Lung (tissue), 11 donors: ENCODE measurements at regions not wholly inside any gene's neighbourhood (a gene's known extent, or its start where the extent isn't known, plus 50 kb on each side); places are given as distances from the start of the nearest gene placed in this dataset.

Experiments
- ATAC-seq: fragments of 200-7000 bp; cut with Tn5 transposase; one replicate; pipeline ENCODE4 v1.9.1; 2020; ENCODE audit warnings: moderate number of reproducible peaks; ENCODE audit not compliant: insufficient read depth, low FRiP score
- DNase-seq, 3 donors: peaks; one replicate each; pipeline ENCODE4 v3.0.0-alpha.2; 2013 to 2017
- H3K27ac ChIP-seq, 2 donors: one replicate each; pipeline ENCODE4 v1.5.1; 2013; ENCODE audit warnings: mild to moderate bottlenecking in 2 of 2, moderate library complexity in 2 of 2, control low read depth in 1 of 2, inconsistent platforms in 1 of 2, low read depth in 1 of 2, low read length in 1 of 2
- H3K27me3 ChIP-seq, 3 donors: one replicate each; pipeline ENCODE4 v1.5.1; 2013; ENCODE audit warnings: low read length in 2 of 3; ENCODE audit not compliant: control insufficient read depth in 3 of 3, insufficient read depth in 3 of 3
- H3K36me3 ChIP-seq, 4 donors: one replicate each; pipeline ENCODE4 v1.5.1; 2013; ENCODE audit warnings: low read length in 4 of 4, mild to moderate bottlenecking in 1 of 4, moderate library complexity in 1 of 4; ENCODE audit not compliant: control insufficient read depth in 4 of 4, insufficient read depth in 4 of 4
- H3K4me1 ChIP-seq, 5 donors: one replicate each; pipeline ENCODE4 v1.5.1; 2013; ENCODE audit warnings: low read length in 5 of 5, mild to moderate bottlenecking in 2 of 5, moderate library complexity in 1 of 5; ENCODE audit not compliant: control insufficient read depth in 5 of 5, insufficient read depth in 5 of 5
- H3K4me3 ChIP-seq: one replicate; pipeline ENCODE4 v1.5.1; 2013; ENCODE audit warnings: mild to moderate bottlenecking, control low read depth, moderate library complexity
- H3K9ac ChIP-seq, 2 donors: one replicate each; pipeline ENCODE4 v1.5.1; 2013; ENCODE audit warnings: low read length in 2 of 2, control low read depth in 1 of 2; ENCODE audit not compliant: insufficient read depth in 1 of 2
- H3K9me3 ChIP-seq, 4 donors: one replicate each; pipeline ENCODE4 v1.5.1; 2013; ENCODE audit warnings: low read length in 3 of 4, mild to moderate bottlenecking in 1 of 4, moderate library complexity in 1 of 4; ENCODE audit not compliant: control insufficient read depth in 4 of 4, insufficient read depth in 3 of 4
- CTCF ChIP-seq: IDR thresholded peaks from 2 replicates; pipeline ENCODE4 v1.5.1; 2012; ENCODE audit warnings: mild to moderate bottlenecking; ENCODE audit errors: control extremely low read depth, extremely low read depth
- WGBS, 2 donors: extraction: QIAGEN DNeasy Blood & Tissue Kit; methylation state at CpG; one replicate each; pipeline ENCODE4 v1.1.7; 2013; 5-methylcytosine and 5-hydroxymethylcytosine counted together
- donor health status: control.
- donor health status: control.
- donor health status: Bipolar disorder and iron deficiency.
- donor health status: healthy.
- donor health status: DM: yes; HTN: yes; CAD: no.

- DNase-seq, result no peak
- H3K27me3 ChIP-seq, result no peaks in the 10 kb centered on the region
- no peak overlapping the region for H3K4me3 ChIP-seq
- H3K9ac ChIP-seq, result no peak overlapping the region
- H3K4me1 ChIP-seq, result no peaks in the 10 kb centered on the region
- ATAC-seq, result no peak
- no peaks in the 10 kb centered on the region for H3K36me3 ChIP-seq
- 75 to 76% methylated on average over 3 of the region's 3 CpGs for WGBS, 2 donors
- no peaks in the 10 kb centered on the region for H3K9me3 ChIP-seq
- no peak overlapping the region for H3K27ac ChIP-seq
- no peak for TF ChIP-seq CTCF
Measured at GRCh38 chr18:73924836-73925235, 222.8 kb downstream of the FBXO15 start.

GRCh38 chr18:73924307-73924706 lies 223.3 kb downstream of the FBXO15 start:
- Histone ChIP-seq H3K9ac (no peak overlapping the region), H3K4me1 (no peaks in the 10 kb centered on the region), H3K9me3 (no peaks in the 10 kb centered on the region), H3K27me3 (no peaks in the 10 kb centered on the region), H3K4me3 (no peak overlapping the region), H3K27ac (no peak overlapping the region), H3K36me3 (no peaks in the 10 kb centered on the region)
- WGBS, 2 donors, result 84 to 91% methylated on average over 4 of the region's 4 CpGs
- TF ChIP-seq CTCF, result no peak
- DNase-seq (no peak), ATAC-seq (no peak)

- H3K9me3 ChIP-seq, result no peaks in the 10 kb centered on the region
- ATAC-seq (no peak), DNase-seq (no peak)
- H3K27ac ChIP-seq, result no peak overlapping the region
- no peak overlapping the region for H3K4me3 ChIP-seq
- no peaks in the 10 kb centered on the region for H3K27me3 ChIP-seq
- H3K9ac ChIP-seq, result no peak overlapping the region
- 90 to 91% methylated on average over 3 of the region's 3 CpGs for WGBS, 2 donors
- H3K4me1 ChIP-seq, result no peaks in the 10 kb centered on the region
- H3K36me3 ChIP-seq, result no peaks in the 10 kb centered on the region
- no peak for TF ChIP-seq CTCF
Measured at GRCh38 chr18:73923866-73924265, 223.8 kb downstream of the FBXO15 start.

- DNase-seq, result no peak
- H3K9me3 ChIP-seq, result no peaks in the 10 kb centered on the region
- no peak for TF ChIP-seq CTCF
- no peaks in the 10 kb centered on the region for H3K36me3 ChIP-seq
- no peaks in the 10 kb centered on the region for H3K4me1 ChIP-seq
- H3K27me3 ChIP-seq, result no peaks in the 10 kb centered on the region
- WGBS, 2 donors, result 82 to 94% methylated on average over 2 of the region's 2 CpGs
- no peak overlapping the region for H3K9ac ChIP-seq
- no peak overlapping the region for H3K4me3 ChIP-seq
- ATAC-seq, result no peak
- H3K27ac ChIP-seq, result no peak overlapping the region
Measured at GRCh38 chr18:73920033-73920432, 227.6 kb downstream of the FBXO15 start.
